GM18870 (cell line): ENCODE measurements at regions not wholly inside any gene's neighbourhood (a gene's known extent, or its start where the extent isn't known, plus 50 kb on each side); places are given as distances from the start of the nearest gene placed in this dataset.

Experiments
- ATAC-seq: cut with Tn5 transposase; IDR thresholded peaks from one replicate; pipeline ENCODE4 v1.9.1; 2021; ENCODE audit warnings: moderate library complexity; ENCODE audit not compliant: unreplicated experiment

- no peak for ATAC-seq
Observed at GRCh38 chr2:128639693-128640092, 321.0 kb upstream of the HS6ST1 start.

- ATAC-seq: no peak
Observed at GRCh38 chr2:128640166-128640844, 321.6 kb upstream of the HS6ST1 start.

- no peak for ATAC-seq
Observed at GRCh38 chr2:128640845-128641360, 322.2 kb upstream of the HS6ST1 start.

GRCh38 chr2:128641421-128642080 lies 322.9 kb upstream of the HS6ST1 start:
- ATAC-seq: no peak

GRCh38 chr2:128642316-128642715 lies 323.6 kb upstream of the HS6ST1 start:
- ATAC-seq: no peak

GRCh38 chr2:128642821-128643220 lies 324.2 kb upstream of the HS6ST1 start:
- ATAC-seq: no peak

- no peak for ATAC-seq
Observed at GRCh38 chr2:128643221-128644065, 324.8 kb upstream of the HS6ST1 start.

GRCh38 chr2:128644156-128644555 lies 325.5 kb upstream of the HS6ST1 start:
- ATAC-seq: no peak

- no peak for ATAC-seq
Observed at GRCh38 chr2:128644718-128645256, 326.1 kb upstream of the HS6ST1 start.

- no peak for ATAC-seq
Observed at GRCh38 chr2:128645631-128646030, 327.0 kb upstream of the HS6ST1 start.

- no peak for ATAC-seq
Observed at GRCh38 chr2:128646091-128646490, 327.4 kb upstream of the HS6ST1 start.

GRCh38 chr2:128646691-128647090 lies 328.0 kb upstream of the HS6ST1 start:
- no peak for ATAC-seq

- no peak for ATAC-seq
Observed at GRCh38 chr2:128651000-128651399, 332.3 kb upstream of the HS6ST1 start.

GRCh38 chr2:128654408-128654807 lies 335.7 kb upstream of the HS6ST1 start:
- ATAC-seq: no peak

GRCh38 chr2:128660836-128661235 lies 342.2 kb upstream of the HS6ST1 start:
- no peak for ATAC-seq

GRCh38 chr2:128661311-128661710 lies 342.6 kb upstream of the HS6ST1 start:
- ATAC-seq: no peak

GRCh38 chr2:128662051-128662471 lies 343.4 kb upstream of the HS6ST1 start:
- no peak for ATAC-seq

- no peak for ATAC-seq
Observed at GRCh38 chr2:128663371-128664050, 344.8 kb upstream of the HS6ST1 start.

GRCh38 chr2:128664499-128664971 lies 345.9 kb upstream of the HS6ST1 start:
- no peak for ATAC-seq

- no peak for ATAC-seq
Observed at GRCh38 chr2:128665113-128665512, 346.4 kb upstream of the HS6ST1 start.

- no peak for ATAC-seq
Observed at GRCh38 chr2:128666596-128666995, 347.9 kb upstream of the HS6ST1 start.
